NOMO-1 treated with DMSO at 0.1 percent for 48 hours (cell line): ENCODE measurements at regions not wholly inside any gene's neighbourhood (a gene's known extent, or its start where the extent isn't known, plus 50 kb on each side); places are given as distances from the start of the nearest gene placed in this dataset.
"Not testable (repeated sequence)": the region's sequence is repeated elsewhere in the genome, so short reads cannot be mapped to it uniquely, and the experiment has no call there.

Experiments
- DNase-seq: peaks from one replicate; lab custom pipeline; 2025; ENCODE audit not compliant: unreplicated experiment; lab: John Stamatoyannopoulos, UW

GRCh38 chr2:87693882-87694281 lies 54.0 kb upstream of the PLGLB2 start:
- DNase-seq, result not testable (repeated sequence)

- DNase-seq, result not testable (repeated sequence)
These were observed 52.1 kb upstream of the PLGLB2 start for GRCh38 chr2:87695596-87696323.
